H9 (cell line): ENCODE measurements at regions not wholly inside any gene's neighbourhood (a gene's known extent, or its start where the extent isn't known, plus 50 kb on each side); places are given as distances from the start of the nearest gene placed in this dataset.

Source experiments
- DNase-seq: peaks from one replicate; pipeline ENCODE4 v3.0.0-alpha.2; 2017
- H2AFZ ChIP-seq: one replicate; pipeline ENCODE4 v1.6.1; 2013; ENCODE audit warnings: mild to moderate bottlenecking, low read length, control low read depth, moderate library complexity
- H2AK5ac ChIP-seq: 2 replicates; pipeline ENCODE4 v1.6.1; 2013; ENCODE audit warnings: low read length, control low read depth, mixed read lengths; ENCODE audit not compliant: insufficient read length
- H2BK120ac ChIP-seq: one replicate; pipeline ENCODE4 v1.6.1; 2013; ENCODE audit warnings: low read depth, mild to moderate bottlenecking, low read length, control low read depth, inconsistent platforms; ENCODE audit not compliant: poor library complexity, severe bottlenecking
- H2BK12ac ChIP-seq: 2 replicates; pipeline ENCODE4 v1.6.1; 2013; ENCODE audit warnings: low read length, control low read depth, mixed read lengths, low read depth; ENCODE audit not compliant: insufficient read length
- H2BK15ac ChIP-seq: 2 replicates; pipeline ENCODE4 v1.6.1; 2013; ENCODE audit warnings: low read depth, low read length, control low read depth
- H2BK20ac ChIP-seq: one replicate; pipeline ENCODE4 v1.6.1; 2013; ENCODE audit warnings: low read depth, mild to moderate bottlenecking, low read length, control low read depth, inconsistent platforms; ENCODE audit not compliant: poor library complexity, severe bottlenecking
- H2BK5ac ChIP-seq: 2 replicates; pipeline ENCODE4 v1.6.1; 2013; ENCODE audit warnings: low read length, control low read depth, mixed read lengths; ENCODE audit not compliant: insufficient read length
- H3K14ac ChIP-seq: 2 replicates; pipeline ENCODE4 v1.6.1; 2013; ENCODE audit warnings: low read length, control low read depth; ENCODE audit not compliant: insufficient read depth
- H3K18ac ChIP-seq: 2 replicates; pipeline ENCODE4 v1.6.1; 2013; ENCODE audit warnings: low read depth, mild to moderate bottlenecking, mixed read lengths, low read length, control low read depth; ENCODE audit not compliant: insufficient read length
- H3K23ac ChIP-seq: 2 replicates; pipeline ENCODE4 v1.6.1; 2013; ENCODE audit warnings: low read length, control low read depth, mixed read lengths, low read depth; ENCODE audit not compliant: insufficient read length
- H3K23me2 ChIP-seq: 2 replicates; pipeline ENCODE4 v1.6.1; 2013; ENCODE audit warnings: low read depth, mild to moderate bottlenecking, mixed read lengths, low read length, control low read depth; ENCODE audit not compliant: insufficient read length, poor library complexity, severe bottlenecking
- H3K27ac ChIP-seq: 2 replicates; pipeline ENCODE4 v1.5.1; 2013; ENCODE audit warnings: low read length, control low read depth, mixed read lengths, low read depth; ENCODE audit not compliant: insufficient read length
- H3K27me3 ChIP-seq: 2 replicates; pipeline ENCODE4 v1.6.1; 2013; ENCODE audit warnings: low read length, control low read depth, inconsistent platforms; ENCODE audit not compliant: insufficient read depth
- H3K4ac ChIP-seq: 2 replicates; pipeline ENCODE4 v1.6.1; 2013; ENCODE audit warnings: low read depth, mild to moderate bottlenecking, control low read depth, inconsistent platforms, low read length, moderate library complexity
- H3K4me1 ChIP-seq: 2 replicates; pipeline ENCODE4 v1.6.1; 2013; ENCODE audit warnings: low read length, control low read depth, inconsistent platforms; ENCODE audit not compliant: insufficient read depth
- H3K4me2 ChIP-seq: 2 replicates; pipeline ENCODE4 v1.6.1; 2013; ENCODE audit warnings: low read length, control low read depth, mixed read lengths; ENCODE audit not compliant: insufficient read length, insufficient read depth
- H3K56ac ChIP-seq: 2 replicates; pipeline ENCODE4 v1.6.1; 2013; ENCODE audit warnings: low read depth, mild to moderate bottlenecking, mixed read lengths, low read length, control low read depth; ENCODE audit not compliant: insufficient read length
- H3K79me1 ChIP-seq: 2 replicates; pipeline ENCODE4 v1.6.1; 2013; ENCODE audit warnings: low read depth, mild to moderate bottlenecking, moderate library complexity, low read length, control low read depth, inconsistent platforms; ENCODE audit not compliant: insufficient read depth, poor library complexity, severe bottlenecking
- H3K79me2 ChIP-seq: 2 replicates; pipeline ENCODE4 v1.6.1; 2013; ENCODE audit warnings: low read length, control low read depth, inconsistent platforms; ENCODE audit not compliant: insufficient read depth
- H3K9ac ChIP-seq: 2 replicates; pipeline ENCODE4 v1.6.1; 2013; ENCODE audit warnings: low read length, control low read depth, mixed read lengths; ENCODE audit not compliant: insufficient read length; ENCODE audit errors: extremely low read depth
- H3K9me3 ChIP-seq: one replicate; pipeline ENCODE4 v1.6.1; 2013; ENCODE audit warnings: low read depth, low read length, inconsistent platforms; ENCODE audit not compliant: control insufficient read depth
- H3T11ph ChIP-seq: one replicate; pipeline ENCODE4 v1.6.1; 2013; ENCODE audit warnings: mild to moderate bottlenecking, low read length, control low read depth, inconsistent platforms
- H4K20me1 ChIP-seq: one replicate; pipeline ENCODE4 v1.6.1; 2013; ENCODE audit not compliant: control insufficient read depth, insufficient read length, insufficient read depth
- H4K5ac ChIP-seq: 2 replicates; pipeline ENCODE4 v1.6.1; 2013; ENCODE audit warnings: low read depth, mild to moderate bottlenecking, mixed read lengths, low read length, control low read depth; ENCODE audit not compliant: insufficient read length
- H4K8ac ChIP-seq: replicated peaks from 2 replicates; pipeline ENCODE4 v1.6.1; 2013; ENCODE audit warnings: low read length, control low read depth, mixed read lengths, low read depth; ENCODE audit not compliant: insufficient read length
- H4K91ac ChIP-seq: 2 replicates; pipeline ENCODE4 v1.6.1; 2013; ENCODE audit warnings: low read depth, mild to moderate bottlenecking, moderate library complexity, mixed read lengths, low read length, control low read depth; ENCODE audit not compliant: insufficient read length
- H3K27ac Mint-ChIP-seq, 3 experiments: 2 replicates in 2 of 3; 3 replicates in 1 of 3; pipeline ENCODE4 v1.8.0; 2020 to 2021; ENCODE audit warnings: mixed read lengths in 3 of 3, mild to moderate bottlenecking in 1 of 3, moderate library complexity in 1 of 3
- H3K27me3 Mint-ChIP-seq: 2 replicates; pipeline ENCODE4 v1.8.0; 2021; ENCODE audit warnings: low read depth, mild to moderate bottlenecking, moderate library complexity, mixed read lengths
- H3K36me3 Mint-ChIP-seq, 3 experiments: 2 replicates in 2 of 3; 3 replicates in 1 of 3; pipeline ENCODE4 v1.8.0; 2020 to 2021; ENCODE audit warnings: low read depth in 3 of 3, mixed read lengths in 3 of 3; ENCODE audit not compliant: insufficient read depth in 1 of 3
- H3K4me1 Mint-ChIP-seq, 2 experiments: 2 replicates each; pipeline ENCODE4 v1.8.0; 2020; ENCODE audit warnings: mixed read lengths in 2 of 2
- H3K4me3 Mint-ChIP-seq, 2 experiments: 2 replicates in 1 of 2; 3 replicates in 1 of 2; pipeline ENCODE4 v1.8.0; 2020 to 2021; ENCODE audit warnings: mild to moderate bottlenecking in 2 of 2, mixed read lengths in 2 of 2, moderate library complexity in 1 of 2
- H3K9me3 Mint-ChIP-seq, 2 experiments: 2 replicates in 1 of 2; 3 replicates in 1 of 2; pipeline ENCODE4 v1.8.0; 2020; ENCODE audit warnings: mild to moderate bottlenecking in 2 of 2, mixed read lengths in 2 of 2, moderate library complexity in 1 of 2
- CTCF ChIP-seq: fragments of 200-600 bp; sonication (generic); conservative IDR thresholded peaks from 3 replicates; pipeline ENCODE4 v1.8.0; 2021; ENCODE audit warnings: antibody characterized with exemption, mild to moderate bottlenecking
- WGBS: extraction: QIAGEN DNeasy Blood & Tissue Kit; methylation state at CpG from one replicate; pipeline ENCODE4 v1.1.7; 2013; ENCODE audit warnings: missing lambda C conversion rate, low lambda C conversion rate, mixed read lengths; ENCODE audit not compliant: insufficient read length; ENCODE audit errors: extremely low coverage; 5-methylcytosine and 5-hydroxymethylcytosine counted together

GRCh38 chr16:65349626-65350025, 227.8 kb upstream of the CDH11 start:
- H3K27ac ChIP-seq: no peak overlapping the region

More at GRCh38 chr16:65349626-65350025, 227.8 kb upstream of the CDH11 start:
- Histone ChIP-seq H4K91ac (no peak overlapping the region), H3K23ac (no peak overlapping the region), H3K4ac (no peak overlapping the region), H2AK5ac (no peak overlapping the region), H4K20me1 (no peaks in the 10 kb centered on the region), H3K56ac (no peak overlapping the region), H2BK15ac (no peak overlapping the region), H3K4me2 (no peak overlapping the region), H3T11ph (no peak overlapping the region), H4K5ac (no peak overlapping the region), H4K8ac (no peak overlapping the region), H3K4me1 (peaks cover 3% of the 10 kb centered on the region; the same call in 1 of the 2 replicates), H3K23me2 (no peaks in the 10 kb centered on the region), H3K9ac (no peak overlapping the region), H3K18ac (no peak overlapping the region), H2AFZ (no peak overlapping the region), H3K79me2 (no peaks in the 10 kb centered on the region), H2BK5ac (no peak overlapping the region), H2BK12ac (no peak overlapping the region), H3K27me3 (no peaks in the 10 kb centered on the region), H3K79me1 (no peaks in the 10 kb centered on the region), H2BK120ac (no peak overlapping the region), H3K9me3 (no peaks in the 10 kb centered on the region), H3K14ac (no peak overlapping the region), H2BK20ac (no peak overlapping the region)
- H3K27ac Mint-ChIP-seq: no peak overlapping the region
- H3K9me3 Mint-ChIP-seq: 0 out of 5 replicates have a peak, but pooled peaks cover 0 to under 1% of the 10 kb centered on the region in 2 experiments
- WGBS: no CpG with 5 or more reads among the region's 7 CpGs
- TF ChIP-seq CTCF: no peak
- H3K27me3 Mint-ChIP-seq: no peaks in the 10 kb centered on the region
- no peak overlapping the region for H3K4me3 Mint-ChIP-seq
- no peaks in the 10 kb centered on the region for H3K4me1 Mint-ChIP-seq
- H3K36me3 Mint-ChIP-seq: no peaks in the 10 kb centered on the region
- no peak for DNase-seq
